Brain microvascular endothelial cell (primary cell): ENCODE measurements at regions not wholly inside any gene's neighbourhood (a gene's known extent, or its start where the extent isn't known, plus 50 kb on each side); places are given as distances from the start of the nearest gene placed in this dataset.
A peak's percentile ranks its signal among the peaks of the same experiment; 100 is the strongest.

Experiments
- DNase-seq: peaks from one replicate; pipeline ENCODE4 v3.0.0-alpha.2; 2020
- H3K27ac ChIP-seq: fragments of 250-450 bp; sonication (Bioruptor Pico); 2 replicates; pipeline ENCODE4 v1.5.1; 2020; ENCODE audit warnings: mild to moderate bottlenecking, moderate library complexity
- H3K27me3 ChIP-seq: fragments of 250-450 bp; sonication (Bioruptor Pico); replicated peaks from 2 replicates; pipeline ENCODE4 v1.5.1; 2020; ENCODE audit warnings: mild to moderate bottlenecking
- H3K36me3 ChIP-seq: fragments of 250-450 bp; sonication (Bioruptor Pico); replicated peaks from 2 replicates; pipeline ENCODE4 v1.5.1; 2020; ENCODE audit warnings: mild to moderate bottlenecking
- H3K4me3 ChIP-seq: 2 replicates; pipeline ENCODE4 v1.5.1; 2011; ENCODE audit warnings: low read depth, mild to moderate bottlenecking, control low read depth, low read length, moderate library complexity
- in situ Hi-C: cut with HindIII; loops from 2 replicates; pipeline ENCODE4 v1.10.0; 2017; ENCODE audit warnings: low sequenced_read_pairs, low pct_ligation_motif_present
- TF ChIP-seq, protein P1 (sequence below): IDR thresholded peaks from 2 replicates; pipeline ENCODE4 v1.5.1; 2011; ENCODE audit warnings: low read depth, mild to moderate bottlenecking, moderate library complexity, low read length, control low read depth, inconsistent platforms; ENCODE audit errors: missing control alignments

DNA sequence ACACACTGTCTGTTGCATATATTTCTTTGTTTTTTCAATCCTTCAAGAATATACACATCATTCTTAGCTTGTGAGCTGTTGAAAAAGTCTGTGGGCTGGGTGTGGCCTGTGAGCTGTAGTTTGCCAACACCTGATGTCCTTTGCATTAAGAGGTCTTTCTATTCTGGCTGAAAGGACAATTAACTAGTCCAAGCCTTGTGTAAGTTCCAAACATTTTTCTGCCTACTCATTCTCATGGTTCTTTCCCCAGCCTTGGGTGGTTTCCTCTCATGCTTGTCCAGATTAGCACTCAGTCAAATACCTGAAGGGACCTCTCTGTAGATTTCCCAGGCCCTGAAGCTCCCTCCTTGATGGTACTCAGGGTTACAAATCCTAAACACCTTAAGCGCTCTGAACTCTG, 57.8 kb upstream of the NABP1 start:
- no peak for DNase-seq
- in situ Hi-C loops: no loop called here
- Histone ChIP-seq H3K36me3 (no peaks in the 10 kb centered on the region), H3K4me3 (no peak overlapping the region), H3K27ac (no peak overlapping the region), H3K27me3 (no peaks in the 10 kb centered on the region)
- TF ChIP-seq, protein P1, sequence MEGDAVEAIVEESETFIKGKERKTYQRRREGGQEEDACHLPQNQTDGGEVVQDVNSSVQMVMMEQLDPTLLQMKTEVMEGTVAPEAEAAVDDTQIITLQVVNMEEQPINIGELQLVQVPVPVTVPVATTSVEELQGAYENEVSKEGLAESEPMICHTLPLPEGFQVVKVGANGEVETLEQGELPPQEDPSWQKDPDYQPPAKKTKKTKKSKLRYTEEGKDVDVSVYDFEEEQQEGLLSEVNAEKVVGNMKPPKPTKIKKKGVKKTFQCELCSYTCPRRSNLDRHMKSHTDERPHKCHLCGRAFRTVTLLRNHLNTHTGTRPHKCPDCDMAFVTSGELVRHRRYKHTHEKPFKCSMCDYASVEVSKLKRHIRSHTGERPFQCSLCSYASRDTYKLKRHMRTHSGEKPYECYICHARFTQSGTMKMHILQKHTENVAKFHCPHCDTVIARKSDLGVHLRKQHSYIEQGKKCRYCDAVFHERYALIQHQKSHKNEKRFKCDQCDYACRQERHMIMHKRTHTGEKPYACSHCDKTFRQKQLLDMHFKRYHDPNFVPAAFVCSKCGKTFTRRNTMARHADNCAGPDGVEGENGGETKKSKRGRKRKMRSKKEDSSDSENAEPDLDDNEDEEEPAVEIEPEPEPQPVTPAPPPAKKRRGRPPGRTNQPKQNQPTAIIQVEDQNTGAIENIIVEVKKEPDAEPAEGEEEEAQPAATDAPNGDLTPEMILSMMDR: no peak

DNA sequence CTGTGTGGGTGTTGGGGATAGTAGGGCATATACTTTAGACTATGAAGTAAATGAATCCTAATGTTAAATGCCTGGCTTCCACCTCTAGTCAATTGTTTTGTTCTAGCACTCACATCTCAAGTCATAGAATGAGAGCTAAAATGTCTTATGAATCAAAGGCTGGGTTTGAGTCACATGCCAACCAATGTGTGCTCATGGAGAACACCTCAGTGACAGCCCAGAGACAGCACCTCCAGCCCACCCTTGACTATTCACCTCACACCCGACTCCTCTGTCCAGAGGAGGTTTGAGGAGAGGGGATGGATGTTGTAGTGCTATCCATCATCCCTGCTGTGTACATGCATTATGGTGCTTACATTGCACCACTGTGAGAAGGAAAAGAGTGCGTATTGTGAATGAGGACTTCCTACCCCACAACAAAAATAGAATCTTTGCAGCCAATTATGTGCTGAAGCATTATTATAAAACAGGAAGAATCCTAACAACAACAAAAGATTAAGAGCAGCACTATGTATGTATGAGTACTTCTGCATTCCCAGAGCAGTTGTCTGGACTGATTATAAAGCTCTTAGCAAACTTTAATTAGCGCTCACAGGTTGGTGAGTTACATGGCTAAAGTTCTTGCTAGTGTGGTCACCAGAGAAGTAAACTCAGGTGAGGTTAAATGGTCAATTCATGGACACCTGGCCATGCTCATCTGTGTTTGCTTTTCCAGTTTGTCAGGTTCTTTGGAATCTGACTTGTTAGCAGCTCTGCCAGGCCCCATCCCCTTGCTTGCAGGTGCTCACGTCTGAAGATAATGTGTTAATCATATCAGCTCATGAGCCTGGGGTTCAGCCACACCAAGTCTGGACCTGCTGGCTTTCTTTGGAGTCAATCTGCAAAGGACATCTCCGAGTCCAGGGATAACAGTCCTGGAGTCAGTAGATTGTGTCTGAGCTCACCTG, 55.3 kb upstream of the NABP1 start:
- Histone ChIP-seq H3K4me3 (no peak overlapping the region), H3K36me3 (no peaks in the 10 kb centered on the region), H3K27ac (no peak overlapping the region), H3K27me3 (no peaks in the 10 kb centered on the region)
- in situ Hi-C loops: no loop called here
- DNase-seq: no peak
- TF ChIP-seq, protein P1: no peak

DNA sequence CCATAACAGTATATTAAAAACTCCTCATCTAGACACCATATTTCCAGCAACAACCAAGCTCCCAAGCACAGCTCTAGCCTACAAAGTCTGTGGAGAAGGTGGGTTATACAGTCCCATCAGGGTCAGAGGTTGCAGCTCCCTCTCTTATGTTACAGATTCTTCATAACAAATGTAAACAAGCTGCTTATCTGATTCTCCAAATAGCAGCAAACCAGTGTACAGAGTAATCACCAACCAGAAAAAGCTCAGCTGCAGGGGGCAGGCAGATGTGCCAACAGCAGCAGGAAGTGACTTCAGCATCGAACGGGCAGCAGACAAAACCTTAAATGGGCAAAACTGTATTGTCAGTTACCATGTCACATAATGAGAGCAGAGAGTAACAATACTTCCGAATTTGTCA, 52.9 kb upstream of the NABP1 start:
- TF ChIP-seq, protein P1: peak; percentile 5
- in situ Hi-C loops: no loop called here
- Histone ChIP-seq H3K4me3 (no peak overlapping the region), H3K27ac (peak overlapping the region; percentile 31), H3K36me3 (no peaks in the 10 kb centered on the region), H3K27me3 (no peaks in the 10 kb centered on the region)
- peak; percentile 69 for DNase-seq

DNA sequence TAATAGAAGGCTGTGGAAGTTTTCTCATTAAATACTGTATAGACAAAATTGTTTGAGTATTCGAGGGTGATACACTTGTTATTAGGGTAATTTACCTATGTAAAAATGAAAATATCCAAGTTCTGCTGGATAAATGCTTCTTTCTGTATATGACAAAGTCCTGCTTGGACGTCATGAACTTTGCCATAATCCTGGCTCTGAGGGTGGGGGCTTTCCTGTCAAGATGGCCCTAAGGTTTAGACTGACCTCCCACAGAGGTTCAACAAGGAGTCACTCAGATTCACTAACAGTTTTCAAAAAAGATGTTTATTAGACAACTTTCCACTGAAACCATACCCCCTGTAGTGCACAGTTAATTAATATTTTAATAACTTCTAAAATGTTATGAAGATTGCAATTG, 52.5 kb upstream of the NABP1 start:
- TF ChIP-seq, protein P1: no peak
- Histone ChIP-seq H3K27me3 (no peaks in the 10 kb centered on the region), H3K36me3 (no peaks in the 10 kb centered on the region), H3K27ac (peak overlapping the region; percentile 44), H3K4me3 (no peak overlapping the region)
- DNase-seq: no peak
- in situ Hi-C loops: no loop called here

DNA sequence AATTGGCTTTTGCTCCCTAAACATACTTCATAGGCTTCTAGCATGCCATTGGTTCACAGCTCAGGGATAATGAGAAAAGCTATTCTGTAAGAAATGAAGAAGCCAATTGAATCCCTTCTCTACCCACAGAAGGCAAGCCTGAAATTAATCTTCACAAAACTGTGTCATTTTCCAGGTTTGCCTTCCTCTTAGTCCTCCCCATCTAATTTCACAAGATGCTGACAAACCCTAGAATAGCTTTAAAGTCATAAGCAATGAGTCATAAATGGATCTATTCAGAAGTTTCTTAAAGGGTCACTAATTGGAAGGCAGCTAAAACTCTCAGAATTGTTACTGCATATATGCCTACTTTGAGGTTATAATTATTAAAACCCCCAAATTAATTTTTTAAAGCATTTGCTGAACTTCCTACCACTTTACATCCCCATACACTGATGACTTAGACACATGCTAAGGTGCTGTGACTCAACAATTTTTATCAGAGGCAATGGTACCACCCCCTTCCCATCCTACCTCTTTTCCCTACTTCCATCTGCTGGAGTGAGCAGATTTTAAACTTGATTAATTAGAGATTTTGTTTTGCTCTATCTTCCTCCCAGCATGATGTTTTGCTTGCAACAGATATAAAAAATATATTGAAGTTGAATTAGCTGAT, 51.3 kb upstream of the NABP1 start:
- TF ChIP-seq, protein P1: no peak
- H3K27ac ChIP-seq: no peak overlapping the region
- in situ Hi-C loops: no loop called here

More for the DNA sequence above, 51.3 kb upstream of the NABP1 start:
- H3K36me3 ChIP-seq: no peaks in the 10 kb centered on the region
- no peaks in the 10 kb centered on the region for H3K27me3 ChIP-seq
- no peak overlapping the region for H3K4me3 ChIP-seq
- DNase-seq: no peak
